ENCODE measurements at regions not wholly inside any gene's neighbourhood (a gene's known extent, or its start where the extent isn't known, plus 50 kb on each side); places are given as distances from the start of the nearest gene placed in this dataset.

DNA sequence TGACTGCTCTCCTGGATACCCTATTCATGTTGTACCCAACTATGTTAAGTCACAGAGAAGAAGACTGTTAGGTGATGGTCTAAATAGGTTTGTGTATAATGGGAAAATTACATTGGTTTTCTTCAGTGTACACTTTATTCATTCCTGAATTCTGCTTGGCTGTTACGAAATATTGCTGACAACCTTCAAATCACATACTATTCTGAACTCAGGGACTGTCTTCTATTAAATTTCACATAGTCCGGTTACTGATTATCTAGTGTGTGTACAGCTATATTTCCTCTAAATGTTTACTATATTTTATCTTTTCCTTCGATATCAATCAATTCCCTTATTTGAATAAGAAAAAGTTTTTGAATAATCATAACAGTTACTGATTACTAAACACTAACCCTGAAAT lies 1090.3 kb upstream of the CITED2 start:
- Mint-ChIP-seq H3K4me3 (no peak overlapping the region), H3K27ac (peak overlapping the region in 1 of 3 experiments; percentile 70), H3K4me1 (no peaks in the 10 kb centered on the region), H3K9me3 (peaks cover 18% of the 10 kb centered on the region), H3K27me3 (ENCODE audit: low read depth) (no peaks in the 10 kb centered on the region), H3K36me3 (ENCODE audit: low read depth) (peaks cover 5% of the 10 kb centered on the region)
- TF ChIP-seq, protein P1, sequence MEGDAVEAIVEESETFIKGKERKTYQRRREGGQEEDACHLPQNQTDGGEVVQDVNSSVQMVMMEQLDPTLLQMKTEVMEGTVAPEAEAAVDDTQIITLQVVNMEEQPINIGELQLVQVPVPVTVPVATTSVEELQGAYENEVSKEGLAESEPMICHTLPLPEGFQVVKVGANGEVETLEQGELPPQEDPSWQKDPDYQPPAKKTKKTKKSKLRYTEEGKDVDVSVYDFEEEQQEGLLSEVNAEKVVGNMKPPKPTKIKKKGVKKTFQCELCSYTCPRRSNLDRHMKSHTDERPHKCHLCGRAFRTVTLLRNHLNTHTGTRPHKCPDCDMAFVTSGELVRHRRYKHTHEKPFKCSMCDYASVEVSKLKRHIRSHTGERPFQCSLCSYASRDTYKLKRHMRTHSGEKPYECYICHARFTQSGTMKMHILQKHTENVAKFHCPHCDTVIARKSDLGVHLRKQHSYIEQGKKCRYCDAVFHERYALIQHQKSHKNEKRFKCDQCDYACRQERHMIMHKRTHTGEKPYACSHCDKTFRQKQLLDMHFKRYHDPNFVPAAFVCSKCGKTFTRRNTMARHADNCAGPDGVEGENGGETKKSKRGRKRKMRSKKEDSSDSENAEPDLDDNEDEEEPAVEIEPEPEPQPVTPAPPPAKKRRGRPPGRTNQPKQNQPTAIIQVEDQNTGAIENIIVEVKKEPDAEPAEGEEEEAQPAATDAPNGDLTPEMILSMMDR (IDR thresholded peaks at IDR 0.05; ENCODE audit: unreplicated experiment in 3 of 3), result no peak

DNA sequence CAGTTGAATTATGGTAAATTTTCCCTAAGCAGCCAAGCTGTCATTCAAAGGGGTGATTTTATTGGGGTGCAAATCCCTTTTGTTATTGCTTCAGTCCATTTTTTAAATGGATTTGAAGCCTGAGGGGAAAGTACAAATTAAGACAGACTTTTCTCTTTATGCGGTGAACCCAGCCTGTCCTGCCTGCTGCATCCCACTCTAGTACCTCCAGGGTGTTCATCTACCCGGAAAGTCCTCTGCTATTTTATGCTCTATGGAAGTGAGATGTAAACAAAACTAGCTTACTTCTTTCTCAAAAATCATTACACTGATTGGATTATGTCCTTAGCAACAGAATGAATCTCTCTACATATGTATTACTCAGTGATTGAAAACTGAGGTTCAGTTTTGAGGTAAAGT lies 1088.9 kb upstream of the CITED2 start:
- Mint-ChIP-seq H3K27me3 (ENCODE audit: low read depth) (no peaks in the 10 kb centered on the region), H3K4me1 (no peaks in the 10 kb centered on the region), H3K27ac (peak overlapping the region; percentile 47 to 66 (median 65)), H3K36me3 (ENCODE audit: low read depth) (peaks cover 5% of the 10 kb centered on the region), H3K4me3 (no peak overlapping the region), H3K9me3 (peaks cover 18% of the 10 kb centered on the region)
- TF ChIP-seq, protein P1 (IDR thresholded peaks at IDR 0.05; ENCODE audit: unreplicated experiment in 3 of 3), result no peak

DNA sequence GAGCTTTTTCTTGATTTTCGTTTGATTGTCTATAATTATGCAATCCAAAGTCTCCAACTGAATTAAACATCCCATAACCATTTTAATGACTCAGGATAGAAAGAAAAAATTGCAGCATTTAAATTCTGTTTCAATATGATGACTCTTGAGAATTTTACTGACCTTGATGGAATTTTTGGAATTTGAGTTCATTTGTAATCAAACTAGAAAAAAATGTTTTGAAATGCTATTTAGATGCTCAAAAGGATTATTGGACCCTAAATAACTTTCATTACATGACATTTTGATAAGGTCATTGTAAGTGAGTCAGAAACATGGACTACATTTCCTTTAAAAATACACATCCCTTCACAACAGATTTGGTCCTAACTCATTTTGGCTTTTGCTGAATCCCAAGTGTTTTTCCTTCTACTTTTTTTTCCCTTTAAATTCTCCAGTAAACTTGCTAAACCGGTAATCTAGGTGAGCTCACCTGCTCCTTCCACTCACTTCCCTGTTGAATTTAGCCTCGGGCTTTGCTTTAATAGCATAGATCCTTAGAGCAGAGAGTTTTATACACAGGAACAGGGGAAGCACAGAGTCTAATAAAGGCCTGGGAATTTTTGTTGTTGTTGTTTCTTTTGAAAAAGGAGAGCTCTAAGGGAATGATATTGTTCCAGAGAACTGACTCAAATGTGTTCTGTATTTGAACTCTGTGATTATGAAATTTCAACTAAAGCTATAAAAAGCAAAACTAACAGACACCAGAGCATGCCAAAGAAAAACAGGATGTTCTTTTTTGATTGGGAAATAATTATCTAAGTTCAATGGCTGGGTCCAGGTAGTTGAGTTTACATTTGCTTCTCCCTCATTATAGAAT lies 1088.2 kb upstream of the CITED2 start:
- H3K27me3 Mint-ChIP-seq (ENCODE audit: low read depth), result no peaks in the 10 kb centered on the region
- H3K27ac Mint-ChIP-seq, result peak overlapping the region; percentile 57 to 66 (median 65)
- no peaks in the 10 kb centered on the region for H3K4me1 Mint-ChIP-seq
- TF ChIP-seq, protein P1 (IDR thresholded peaks at IDR 0.05; ENCODE audit: unreplicated experiment in 3 of 3), result no peak
- peaks cover 18% of the 10 kb centered on the region for H3K9me3 Mint-ChIP-seq
- no peak overlapping the region for H3K4me3 Mint-ChIP-seq
- H3K36me3 Mint-ChIP-seq (ENCODE audit: low read depth), result peaks cover 5% of the 10 kb centered on the region

DNA sequence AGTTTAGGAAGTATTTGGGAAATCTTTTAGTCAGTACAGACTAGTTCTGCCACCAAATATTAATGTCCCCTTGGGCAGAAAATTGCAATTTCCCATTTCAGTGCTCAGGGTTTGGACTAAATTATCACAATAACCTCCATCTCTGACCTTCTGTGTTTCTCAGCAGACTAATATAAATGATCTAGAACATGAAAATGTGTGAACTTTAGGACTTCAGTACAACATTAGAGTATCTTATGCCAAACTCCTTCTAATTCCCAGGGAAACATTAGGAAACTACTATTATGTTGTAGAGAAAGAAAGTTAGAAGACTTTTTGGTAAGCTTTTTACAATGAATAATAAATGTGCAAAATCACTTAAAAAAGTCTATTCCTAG lies 1087.6 kb upstream of the CITED2 start:
- Mint-ChIP-seq H3K4me3 (no peak overlapping the region), H3K27ac (peak overlapping the region in 2 of 3 experiments; percentile 7 to 28), H3K9me3 (peaks cover 17% of the 10 kb centered on the region), H3K4me1 (no peaks in the 10 kb centered on the region), H3K27me3 (ENCODE audit: low read depth) (no peaks in the 10 kb centered on the region), H3K36me3 (ENCODE audit: low read depth) (peaks cover 5% of the 10 kb centered on the region)
- TF ChIP-seq, protein P1 (IDR thresholded peaks at IDR 0.05; ENCODE audit: unreplicated experiment in 3 of 3), result no peak

DNA sequence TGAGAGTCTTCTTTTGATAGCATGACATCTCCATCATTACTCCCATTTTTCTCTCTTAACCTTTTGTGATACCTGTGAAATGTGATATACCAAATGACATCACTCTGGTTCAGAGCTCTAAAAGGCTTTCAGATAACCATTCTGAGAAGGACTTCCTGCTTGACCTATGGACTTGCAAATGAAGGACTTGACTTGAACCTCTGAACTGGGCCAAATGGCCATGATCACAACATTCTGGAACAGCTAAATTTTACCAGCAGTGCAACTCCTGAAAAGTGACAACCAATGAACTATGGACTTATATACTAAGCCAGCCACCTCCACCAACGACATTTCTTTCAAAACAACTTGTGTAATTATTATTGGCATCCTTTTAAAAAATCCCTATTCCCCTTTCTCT lies 1085.8 kb upstream of the CITED2 start:
- H3K9me3 Mint-ChIP-seq, result peaks cover 16% of the 10 kb centered on the region
- H3K27ac Mint-ChIP-seq, result no peak overlapping the region
- H3K36me3 Mint-ChIP-seq (ENCODE audit: low read depth), result no peaks in the 10 kb centered on the region
- H3K4me3 Mint-ChIP-seq, result no peak overlapping the region
- H3K4me1 Mint-ChIP-seq, result no peaks in the 10 kb centered on the region
- no peaks in the 10 kb centered on the region for H3K27me3 Mint-ChIP-seq (ENCODE audit: low read depth)
- TF ChIP-seq, protein P1 (IDR thresholded peaks at IDR 0.05; ENCODE audit: unreplicated experiment in 3 of 3), result no peak

DNA sequence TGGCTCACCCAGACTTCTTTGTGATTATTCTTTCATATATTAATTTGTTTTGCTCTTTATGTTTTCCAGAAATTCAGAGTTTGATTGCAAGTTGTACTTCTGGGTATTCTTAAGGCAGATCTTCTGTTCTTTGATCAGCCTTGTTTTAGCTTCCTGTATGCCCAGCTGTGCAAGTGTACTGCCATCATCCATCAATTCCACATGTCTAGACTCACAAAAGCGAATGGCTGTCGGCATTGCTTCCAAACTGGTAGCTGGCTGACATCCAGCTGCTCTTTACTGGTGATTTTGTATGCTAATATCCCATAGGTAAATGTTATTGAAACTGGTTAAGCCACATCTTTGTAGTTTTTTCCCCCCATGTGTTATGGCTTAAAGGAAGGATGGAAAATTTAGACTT lies 1084.8 kb upstream of the CITED2 start:
- H3K4me1 Mint-ChIP-seq, result no peaks in the 10 kb centered on the region
- H3K27ac Mint-ChIP-seq, result no peak overlapping the region
- no peak overlapping the region for H3K4me3 Mint-ChIP-seq
- no peaks in the 10 kb centered on the region for H3K27me3 Mint-ChIP-seq (ENCODE audit: low read depth)
- H3K36me3 Mint-ChIP-seq (ENCODE audit: low read depth), result no peaks in the 10 kb centered on the region
- peaks cover 14% of the 10 kb centered on the region for H3K9me3 Mint-ChIP-seq
- TF ChIP-seq, protein P1 (IDR thresholded peaks at IDR 0.05; ENCODE audit: unreplicated experiment in 3 of 3), result no peak

All from nephron (organoid).